KMS-11 (cell line): ENCODE measurements at regions not wholly inside any gene's neighbourhood (a gene's known extent, or its start where the extent isn't known, plus 50 kb on each side); places are given as distances from the start of the nearest gene placed in this dataset.
A peak's percentile ranks its signal among the peaks of the same experiment; 100 is the strongest.

Experiments
- H2AFZ ChIP-seq: fragments of 200-600 bp; sonication (generic); 2 replicates; pipeline ENCODE4 v1.6.1; 2016; ENCODE audit warnings: antibody characterized with exemption, mixed run types, low read depth
- H3K27ac ChIP-seq: fragments of 200-600 bp; sonication (generic); 2 replicates; pipeline ENCODE4 v1.6.1; 2016; ENCODE audit warnings: mild to moderate bottlenecking, mixed run types
- H3K27me3 ChIP-seq: fragments of 200-600 bp; sonication (generic); 2 replicates; pipeline ENCODE4 v1.6.1; 2017; ENCODE audit warnings: mild to moderate bottlenecking, low read depth, mixed run types, moderate library complexity; ENCODE audit not compliant: insufficient read depth
- H3K36me3 ChIP-seq: fragments of 200-600 bp; sonication (generic); 2 replicates; pipeline ENCODE4 v1.6.1; 2017; ENCODE audit warnings: mild to moderate bottlenecking, mixed run types; ENCODE audit not compliant: insufficient read depth
- H3K4me1 ChIP-seq: fragments of 200-600 bp; sonication (generic); 2 replicates; pipeline ENCODE4 v1.6.1; 2016; ENCODE audit warnings: mild to moderate bottlenecking, low read depth, mixed run types; ENCODE audit not compliant: poor library complexity, severe bottlenecking
- H3K4me2 ChIP-seq: fragments of 200-600 bp; sonication (generic); 2 replicates; pipeline ENCODE4 v1.7.0; 2016; ENCODE audit warnings: mild to moderate bottlenecking, mixed run types
- H3K4me3 ChIP-seq: fragments of 200-600 bp; sonication (generic); IDR thresholded peaks from 2 replicates; pipeline ENCODE4 v1.6.1; 2017; ENCODE audit warnings: low read depth, low read length, mixed read lengths; ENCODE audit not compliant: insufficient read depth
- H3K79me2 ChIP-seq: fragments of 200-600 bp; sonication (generic); 2 replicates; pipeline ENCODE4 v1.6.1; 2016; ENCODE audit warnings: low read depth, mixed run types; ENCODE audit not compliant: insufficient read depth
- H3K9ac ChIP-seq: fragments of 200-600 bp; sonication (generic); 2 replicates; pipeline ENCODE4 v1.6.1; 2016; ENCODE audit warnings: mild to moderate bottlenecking, mixed run types
- H4K20me1 ChIP-seq: fragments of 200-600 bp; sonication (generic); 2 replicates; pipeline ENCODE4 v1.6.1; 2016; ENCODE audit warnings: mild to moderate bottlenecking, mixed run types; ENCODE audit not compliant: insufficient read depth
- CTCF ChIP-seq: fragments of 200-600 bp; sonication (generic); conservative IDR thresholded peaks from 2 replicates; pipeline ENCODE4 v1.6.1; 2017; ENCODE audit warnings: low read depth, mild to moderate bottlenecking, antibody characterized with exemption, low read length, moderate library complexity, mixed read lengths

GRCh38 chr12:25322918-25323531 is 72.3 kb upstream of the KRAS start:
- H3K4me1 ChIP-seq, result peaks cover 92% of the 10 kb centered on the region
- no peak overlapping the region for H2AFZ ChIP-seq
- H3K4me2 ChIP-seq, result peak overlapping the region; percentile 56
- no peak overlapping the region for H3K9ac ChIP-seq
- H3K36me3 ChIP-seq, result no peaks in the 10 kb centered on the region
- no peak overlapping the region for H3K27ac ChIP-seq
- no peaks in the 10 kb centered on the region for H3K27me3 ChIP-seq
- H3K79me2 ChIP-seq, result no peaks in the 10 kb centered on the region
- H4K20me1 ChIP-seq, result no peaks in the 10 kb centered on the region
- no peak for TF ChIP-seq CTCF
- no peak overlapping the region for H3K4me3 ChIP-seq

- Histone ChIP-seq H3K4me2 (peak overlapping the region; percentile 56; the same call in 1 of the 2 replicates), H3K27me3 (no peaks in the 10 kb centered on the region), H4K20me1 (no peaks in the 10 kb centered on the region), H3K27ac (no peak overlapping the region), H3K9ac (no peak overlapping the region), H3K4me1 (peaks cover 89% of the 10 kb centered on the region), H3K36me3 (no peaks in the 10 kb centered on the region), H2AFZ (no peak overlapping the region), H3K4me3 (no peak overlapping the region), H3K79me2 (no peaks in the 10 kb centered on the region)
- no peak for TF ChIP-seq CTCF
Observed at GRCh38 chr12:25322351-25322750, 71.6 kb upstream of the KRAS start.

GRCh38 chr12:25321772-25322171 is 71.0 kb upstream of the KRAS start:
- H4K20me1 ChIP-seq, result no peaks in the 10 kb centered on the region
- H3K27ac ChIP-seq, result no peak overlapping the region
- peaks cover 87% of the 10 kb centered on the region for H3K4me1 ChIP-seq
- no peak overlapping the region for H3K9ac ChIP-seq
- H3K27me3 ChIP-seq, result no peaks in the 10 kb centered on the region
- TF ChIP-seq CTCF, result no peak
- no peak overlapping the region for H2AFZ ChIP-seq
- H3K36me3 ChIP-seq, result no peaks in the 10 kb centered on the region
- H3K4me3 ChIP-seq, result no peak overlapping the region
- H3K4me2 ChIP-seq, result no peak overlapping the region; the same call in 1 of the 2 replicates
- H3K79me2 ChIP-seq, result no peaks in the 10 kb centered on the region

GRCh38 chr12:25320123-25321006 is 69.6 kb upstream of the KRAS start:
- H2AFZ ChIP-seq, result no peak overlapping the region
- peaks cover 73% of the 10 kb centered on the region for H3K4me1 ChIP-seq
- H4K20me1 ChIP-seq, result no peaks in the 10 kb centered on the region
- H3K27me3 ChIP-seq, result no peaks in the 10 kb centered on the region
- H3K9ac ChIP-seq, result no peak overlapping the region
- H3K36me3 ChIP-seq, result no peaks in the 10 kb centered on the region
- H3K4me2 ChIP-seq, result peak overlapping the region; percentile 83
- peak overlapping the region; percentile 38; the same call in 1 of the 2 replicates for H3K27ac ChIP-seq
- no peak overlapping the region for H3K4me3 ChIP-seq
- H3K79me2 ChIP-seq, result no peaks in the 10 kb centered on the region
- TF ChIP-seq CTCF, result no peak
